GM12872 (cell line): ENCODE measurements at regions not wholly inside any gene's neighbourhood (a gene's known extent, or its start where the extent isn't known, plus 50 kb on each side); places are given as distances from the start of the nearest gene placed in this dataset.

Experiments used
- TF ChIP-seq, protein P1 (sequence below): IDR thresholded peaks from 3 replicates; pipeline ENCODE4 v1.5.1; 2011; ENCODE audit warnings: low read depth, mild to moderate bottlenecking, low read length, moderate library complexity; ENCODE audit not compliant: insufficient read depth

DNA sequence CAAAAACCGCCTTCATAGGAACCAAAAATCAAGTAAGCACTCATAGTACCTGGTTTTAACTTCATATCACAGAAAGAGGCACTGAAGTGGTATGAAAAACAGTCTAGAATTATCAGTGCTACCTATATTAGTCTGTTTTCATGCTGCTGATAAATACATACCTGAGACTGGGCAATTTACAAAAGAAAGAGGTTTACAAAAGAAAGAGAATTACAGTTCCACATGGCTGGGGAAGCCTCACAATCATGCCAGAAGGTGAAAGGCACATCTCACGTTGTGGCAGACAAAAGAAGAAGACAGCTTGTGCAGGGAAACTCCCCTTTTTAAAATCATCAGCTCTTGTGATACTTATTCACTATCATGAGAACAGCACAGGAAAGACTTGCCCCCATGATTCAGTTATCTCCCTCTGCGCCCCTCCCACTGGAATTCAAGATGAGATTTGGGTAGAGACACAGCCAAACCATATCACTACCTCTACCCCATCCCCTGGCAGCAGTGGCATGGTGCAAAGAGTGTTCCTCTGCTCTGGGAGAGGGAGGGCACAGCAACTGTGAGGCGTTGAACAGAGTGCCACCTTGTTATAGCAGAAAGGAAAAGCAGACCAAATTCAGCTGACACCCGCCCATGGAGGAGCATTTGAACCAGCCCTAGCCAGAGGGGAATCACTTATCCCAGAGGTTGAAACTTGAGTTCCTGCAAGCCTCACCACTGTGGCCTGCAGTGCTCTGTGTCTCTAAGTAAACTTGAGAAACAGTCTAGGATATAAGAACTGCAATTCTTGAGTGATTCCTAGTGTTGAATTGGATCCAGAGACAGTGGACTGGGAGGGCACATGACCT lies 61.9 kb upstream of the PTPRZ1 start:
- TF ChIP-seq, protein P1, sequence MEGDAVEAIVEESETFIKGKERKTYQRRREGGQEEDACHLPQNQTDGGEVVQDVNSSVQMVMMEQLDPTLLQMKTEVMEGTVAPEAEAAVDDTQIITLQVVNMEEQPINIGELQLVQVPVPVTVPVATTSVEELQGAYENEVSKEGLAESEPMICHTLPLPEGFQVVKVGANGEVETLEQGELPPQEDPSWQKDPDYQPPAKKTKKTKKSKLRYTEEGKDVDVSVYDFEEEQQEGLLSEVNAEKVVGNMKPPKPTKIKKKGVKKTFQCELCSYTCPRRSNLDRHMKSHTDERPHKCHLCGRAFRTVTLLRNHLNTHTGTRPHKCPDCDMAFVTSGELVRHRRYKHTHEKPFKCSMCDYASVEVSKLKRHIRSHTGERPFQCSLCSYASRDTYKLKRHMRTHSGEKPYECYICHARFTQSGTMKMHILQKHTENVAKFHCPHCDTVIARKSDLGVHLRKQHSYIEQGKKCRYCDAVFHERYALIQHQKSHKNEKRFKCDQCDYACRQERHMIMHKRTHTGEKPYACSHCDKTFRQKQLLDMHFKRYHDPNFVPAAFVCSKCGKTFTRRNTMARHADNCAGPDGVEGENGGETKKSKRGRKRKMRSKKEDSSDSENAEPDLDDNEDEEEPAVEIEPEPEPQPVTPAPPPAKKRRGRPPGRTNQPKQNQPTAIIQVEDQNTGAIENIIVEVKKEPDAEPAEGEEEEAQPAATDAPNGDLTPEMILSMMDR = no peak

DNA sequence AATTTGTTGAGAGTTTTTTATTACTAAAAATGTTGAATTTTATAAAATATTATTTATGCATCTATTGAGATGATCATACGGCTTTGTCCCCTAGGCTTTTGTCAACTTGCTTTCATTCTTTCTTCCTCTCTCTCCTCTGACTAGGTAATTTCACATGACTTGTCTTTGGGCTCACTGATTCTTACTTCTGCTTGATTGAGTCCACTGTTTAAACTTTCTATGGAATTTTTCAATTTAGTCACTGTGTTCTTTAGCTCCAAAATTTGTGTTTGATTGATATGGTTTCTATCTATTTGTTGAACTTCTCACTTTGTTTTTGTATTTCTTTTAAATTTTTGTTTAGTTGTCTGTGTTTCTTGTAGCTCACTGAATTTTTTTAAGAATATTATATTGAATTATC lies 65.9 kb upstream of the PTPRZ1 start:
- TF ChIP-seq, protein P1 = no peak

DNA sequence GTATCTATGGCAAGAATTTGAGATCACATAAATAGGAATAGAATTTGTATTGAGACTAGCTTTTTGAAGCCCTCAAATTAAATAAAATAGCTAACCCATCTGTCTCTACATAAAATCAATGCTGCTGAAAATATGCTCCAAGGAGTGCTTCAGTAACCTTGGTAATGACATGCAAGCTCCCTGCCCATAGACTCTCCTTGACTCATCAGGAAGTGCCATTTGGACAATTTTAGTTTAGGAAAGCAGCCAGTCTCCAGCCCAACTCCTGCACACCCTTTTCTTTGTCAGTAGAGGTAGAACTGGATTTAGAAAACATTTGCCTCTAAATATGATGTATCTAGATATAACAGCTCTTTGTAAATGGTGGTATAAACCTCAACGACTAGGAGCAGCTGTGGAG lies 69.9 kb upstream of the PTPRZ1 start:
- TF ChIP-seq, protein P1 = no peak

DNA sequence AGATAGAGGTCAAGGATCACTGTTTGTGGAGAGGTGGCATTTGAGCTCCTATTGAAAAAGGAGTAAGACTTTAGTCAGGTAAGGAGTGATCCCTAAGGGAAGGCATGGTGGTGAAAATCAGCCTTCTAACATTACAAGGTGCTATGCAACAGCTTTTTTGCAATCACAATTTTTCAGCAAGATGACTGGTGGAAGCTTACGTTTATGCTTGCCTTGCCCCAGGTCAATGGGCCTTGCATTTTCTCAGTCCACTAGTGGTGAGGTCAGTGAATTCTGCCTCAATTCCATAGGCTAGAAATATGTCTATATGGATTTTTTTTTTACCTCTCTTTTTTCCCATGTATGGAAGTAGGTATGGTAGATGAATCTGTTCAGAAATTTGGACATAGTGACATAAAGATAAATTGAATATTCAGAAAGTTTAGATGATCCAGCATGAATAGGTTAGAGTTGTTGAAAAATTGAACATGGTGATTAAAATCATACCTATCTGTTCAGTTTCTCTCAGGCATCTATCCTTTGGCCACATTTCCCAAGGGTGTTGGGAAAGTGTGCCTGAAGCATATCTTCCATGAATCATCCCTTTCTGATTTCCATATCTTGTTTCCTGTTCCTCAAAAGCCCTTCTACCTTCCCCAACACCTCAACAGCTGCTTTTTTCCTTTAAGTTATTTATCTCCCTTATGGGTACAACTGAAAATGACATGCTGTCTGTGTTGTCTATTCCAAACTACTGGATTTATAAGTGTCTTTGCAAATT lies 71.9 kb upstream of the PTPRZ1 start:
- TF ChIP-seq, protein P1 = no peak

DNA sequence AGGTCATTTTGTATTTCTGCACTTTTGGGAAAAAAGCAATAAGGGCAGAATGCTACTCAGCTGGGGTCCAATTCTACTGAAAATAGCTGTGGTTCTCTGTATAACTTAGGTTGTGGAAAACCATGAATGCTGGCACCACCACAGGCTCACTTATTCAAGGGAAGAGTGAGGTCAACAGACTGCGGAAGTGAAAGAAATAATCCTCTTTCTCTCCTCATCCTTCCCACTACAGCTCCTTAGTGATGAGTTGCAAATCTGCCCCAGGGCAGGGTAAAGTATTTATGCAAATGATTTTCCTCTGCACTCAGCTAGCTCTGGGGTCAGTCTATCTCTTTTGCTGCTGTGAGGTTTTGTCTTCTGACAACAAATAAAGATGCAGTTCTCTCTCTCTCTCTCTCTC lies 74.1 kb upstream of the PTPRZ1 start:
- TF ChIP-seq, protein P1 = no peak

DNA sequence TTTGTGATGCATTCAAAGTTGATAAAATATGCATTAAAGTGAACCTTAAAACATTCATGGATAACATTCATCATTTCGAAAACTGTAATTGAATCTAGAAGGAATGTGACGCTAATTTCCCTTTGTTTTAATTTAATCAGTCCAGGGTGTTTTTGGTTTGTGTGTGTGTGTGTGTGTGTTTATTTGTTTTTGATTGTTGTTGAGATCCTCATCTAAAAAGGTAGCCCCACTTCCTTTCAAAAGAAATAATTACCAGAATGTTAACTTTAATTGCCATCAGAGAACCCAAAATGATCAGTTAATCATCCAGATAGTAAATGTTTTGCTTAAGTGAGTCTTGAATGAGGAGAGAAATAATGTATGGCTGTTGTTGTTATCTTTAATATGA lies 74.5 kb upstream of the PTPRZ1 start:
- TF ChIP-seq, protein P1 = no peak

DNA sequence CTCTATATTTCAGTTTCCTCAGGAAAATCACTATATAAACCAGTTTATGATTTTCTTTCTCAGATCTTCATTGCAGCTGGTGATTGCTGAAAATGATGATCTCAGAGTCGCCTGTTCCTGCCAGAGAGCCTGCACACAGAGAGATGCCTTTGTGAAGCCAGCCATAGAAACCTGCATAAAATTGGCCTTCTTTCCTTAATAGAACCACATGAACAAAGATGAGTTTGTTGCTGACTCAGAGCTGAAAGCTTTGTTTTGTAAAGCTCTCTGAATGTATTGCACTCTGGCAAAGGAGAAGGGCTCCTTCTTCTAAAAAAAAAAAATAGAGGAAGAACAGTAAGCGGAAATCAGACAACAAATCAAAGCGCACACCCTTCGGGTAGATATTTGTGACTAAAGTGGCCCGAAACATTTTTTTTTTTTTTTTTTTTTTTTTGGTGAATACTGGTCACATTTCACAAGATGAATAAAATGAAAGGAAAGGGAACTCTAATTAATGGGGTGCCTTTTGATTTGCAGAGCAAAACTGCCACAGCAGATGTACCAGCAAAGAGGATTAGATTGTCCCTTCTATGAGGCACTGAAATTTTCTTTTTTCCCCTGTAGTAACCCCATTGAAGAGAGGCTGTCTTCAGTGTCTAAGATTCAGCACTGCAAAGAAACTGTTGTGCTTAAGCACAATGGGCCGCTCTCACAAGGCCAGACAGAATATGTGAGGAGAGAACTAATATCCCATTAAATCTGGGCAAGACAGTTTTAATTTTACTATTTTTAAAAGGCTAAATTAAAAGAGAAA lies 75.1 kb upstream of the PTPRZ1 start:
- TF ChIP-seq, protein P1 = no peak
